Transverse colon (tissue), 4 donors: ENCODE measurements at regions not wholly inside any gene's neighbourhood (a gene's known extent, or its start where the extent isn't known, plus 50 kb on each side); places are given as distances from the start of the nearest gene placed in this dataset.

Experiments
- DNase-seq: peaks from one replicate; pipeline ENCODE4 v3.0.0-alpha.2; 2019
- H3K27ac ChIP-seq, 4 donors: fragments of 200-600 bp; sonication (generic); 2 replicates each; pipeline ENCODE4 v1.5.1; 2016 to 2018; ENCODE audit warnings: inconsistent platforms in 4 of 4
- H3K27me3 ChIP-seq: fragments of 200-600 bp; sonication (generic); 2 replicates; pipeline ENCODE4 v1.5.1; 2017; ENCODE audit warnings: inconsistent platforms
- H3K36me3 ChIP-seq, 4 donors: fragments of 200-600 bp; sonication (generic); 2 replicates each; pipeline ENCODE4 v1.5.1; 2017 to 2019; ENCODE audit warnings: inconsistent platforms in 4 of 4
- H3K4me1 ChIP-seq, 4 donors: fragments of 200-600 bp; sonication (generic); 2 replicates each; pipeline ENCODE4 v1.5.1; 2017 to 2020; ENCODE audit warnings: inconsistent platforms in 4 of 4
- H3K4me3 ChIP-seq, 4 donors: fragments of 200-600 bp; sonication (generic); 1 replicate in 1 of 4; 2 replicates in 3 of 4; pipeline versions ENCODE4 v1.5.1 to v1.6.1; 2017 to 2019; ENCODE audit warnings: inconsistent platforms in 4 of 4
- H3K9me3 ChIP-seq, 2 donors: fragments of 200-600 bp; sonication (generic); 2 replicates each; pipeline ENCODE4 v1.5.1; 2017 to 2019; ENCODE audit warnings: inconsistent platforms in 2 of 2
- CTCF ChIP-seq, 5 experiments: fragments of 200-600 bp in 3 of 5; fragments of 450-650 bp in 2 of 5; sonication (generic) in 3 of 5; IDR thresholded peaks; 1 replicate in 2 of 5; 2 replicates in 3 of 5; pipeline ENCODE4 v1.5.1; 2016 to 2017; ENCODE audit warnings: antibody characterized with exemption in 5 of 5, inconsistent platforms in 3 of 5, mild to moderate bottlenecking in 2 of 5, moderate library complexity in 1 of 5
- EP300 ChIP-seq: sonication (generic); formaldehyde crosslinking; IDR thresholded peaks from one replicate; pipeline ENCODE4 v1.6.1; 2017; ENCODE audit warnings: antibody characterized with exemption, low read depth
- POLR2A ChIP-seq: fragments of 450-650 bp; IDR thresholded peaks from one replicate; pipeline ENCODE4 v1.6.1; 2016; ENCODE audit warnings: antibody characterized with exemption, mild to moderate bottlenecking, moderate library complexity
- POLR2AphosphoS5 ChIP-seq, 3 donors: sonication (generic); formaldehyde crosslinking; IDR thresholded peaks; one replicate each; pipeline ENCODE4 v1.6.1; 2016; ENCODE audit warnings: antibody characterized with exemption in 3 of 3
- WGBS, 2 donors: methylation state at CpG; one replicate each; pipeline ENCODE4 v1.1.5; 2018; ENCODE audit warnings: low coverage in 1 of 2; 5-methylcytosine and 5-hydroxymethylcytosine counted together
- in situ Hi-C, 4 donors: fragments of 200-750 bp; cut with MboI; loops; one replicate each; pipeline versions ENCODE4 v1.15.0 to v1.15.1; 2017; ENCODE audit warnings: low sequenced_read_pairs in 3 of 4, low pct_ligation_motif_present in 1 of 4, low pct_unique_long_range_greater_than_20kb in 1 of 4
- intact Hi-C: fragments of 100-400 bp; cut with DNase I; formaldehyde crosslinking; loops from one replicate; pipeline ENCODE4 v1.15.1; 2023; ENCODE audit warnings: low total_unique reads

GRCh38 chrX:143165778-143166177 is 140.1 kb downstream of the SPANXN4 start:
- intact Hi-C loops, result no loop called here
- 19 to 56% methylated on average over 1 of the region's 1 CpG for WGBS, 2 donors

GRCh38 chrX:143139681-143140080 is 114.0 kb downstream of the SPANXN4 start:
- Histone ChIP-seq H3K27ac (no peak overlapping the region), H3K4me1 (no peaks in the 10 kb centered on the region), H3K27me3 (no peaks in the 10 kb centered on the region), H3K36me3 (no peaks in the 10 kb centered on the region), H3K9me3 (no peaks in the 10 kb centered on the region), H3K4me3 (no peak overlapping the region)
- WGBS, 2 donors, result 38 to 43% methylated on average over 1 to 2 of the region's 2 CpGs
- no peak for DNase-seq
- intact Hi-C loops (no loop called here), in situ Hi-C loops (no loop called here)
- TF ChIP-seq EP300 (no peak), CTCF (IDR thresholded peaks at IDR 0.05) (no peak), POLR2A (no peak), POLR2AphosphoS5 (IDR thresholded peaks at IDR 0.05) (no peak)

More at GRCh38 chrX:143165778-143166177, 140.1 kb downstream of the SPANXN4 start:
- Histone ChIP-seq H3K4me1 (no peaks in the 10 kb centered on the region), H3K36me3 (no peaks in the 10 kb centered on the region), H3K27ac (no peak overlapping the region), H3K27me3 (no peaks in the 10 kb centered on the region), H3K9me3 (no peaks in the 10 kb centered on the region), H3K4me3 (no peak overlapping the region)
- in situ Hi-C loops, result no loop called here
- no peak for DNase-seq
- TF ChIP-seq POLR2A, result no peak
- TF ChIP-seq EP300, result no peak
- no peak for TF ChIP-seq POLR2AphosphoS5 (IDR thresholded peaks at IDR 0.05)
- no peak for TF ChIP-seq CTCF (IDR thresholded peaks at IDR 0.05)

GRCh38 chrX:143121477-143121876 is 95.7 kb downstream of the SPANXN4 start:
- 32 to 47% methylated on average over 4 of the region's 4 CpGs for WGBS, 2 donors
- intact Hi-C loops (no loop called here), in situ Hi-C loops (no loop called here)
- no peak for TF ChIP-seq CTCF (IDR thresholded peaks at IDR 0.05)
- TF ChIP-seq POLR2A, result no peak
- Histone ChIP-seq H3K9me3 (no peaks in the 10 kb centered on the region), H3K36me3 (no peaks in the 10 kb centered on the region), H3K4me3 (no peak overlapping the region), H3K27me3 (no peaks in the 10 kb centered on the region), H3K4me1 (no peaks in the 10 kb centered on the region), H3K27ac (no peak overlapping the region)
- no peak for DNase-seq

GRCh38 chrX:143115466-143115865 is 89.7 kb downstream of the SPANXN4 start:
- in situ Hi-C loops (no loop called here), intact Hi-C loops (no loop called here)
- Histone ChIP-seq H3K4me1 (no peaks in the 10 kb centered on the region), H3K27ac (no peak overlapping the region), H3K9me3 (no peaks in the 10 kb centered on the region), H3K4me3 (no peak overlapping the region), H3K36me3 (no peaks in the 10 kb centered on the region), H3K27me3 (no peaks in the 10 kb centered on the region)
- TF ChIP-seq POLR2AphosphoS5 (IDR thresholded peaks at IDR 0.05) (no peak), EP300 (no peak), POLR2A (no peak), CTCF (IDR thresholded peaks at IDR 0.05) (no peak)
- WGBS, 2 donors, result 86% methylated on average over 2 of the region's 2 CpGs; no CpG with 5 or more reads in 1 of the 2 donors
- DNase-seq, result no peak
